OCI-LY1 (cell line): ENCODE measurements at regions not wholly inside any gene's neighbourhood (a gene's known extent, or its start where the extent isn't known, plus 50 kb on each side); places are given as distances from the start of the nearest gene placed in this dataset.

Experiments
- EZH2 ChIP-seq: fragments of 200-600 bp; sonication (generic), shearing (Covaris generic); IDR thresholded peaks from 2 replicates; pipeline ENCODE4 v1.8.0; 2017; ENCODE audit warnings: borderline replicate concordance, mixed run types, mild to moderate bottlenecking, antibody characterized with exemption, low read length, moderate library complexity, mixed read lengths
- TF ChIP-seq, protein P1 (sequence below): fragments of 200-600 bp; sonication (generic), shearing (Covaris generic); IDR thresholded peaks from 2 replicates; pipeline ENCODE4 v1.5.1; 2017; ENCODE audit warnings: mild to moderate bottlenecking, antibody characterized with exemption, low read length, moderate library complexity, mixed read lengths

DNA sequence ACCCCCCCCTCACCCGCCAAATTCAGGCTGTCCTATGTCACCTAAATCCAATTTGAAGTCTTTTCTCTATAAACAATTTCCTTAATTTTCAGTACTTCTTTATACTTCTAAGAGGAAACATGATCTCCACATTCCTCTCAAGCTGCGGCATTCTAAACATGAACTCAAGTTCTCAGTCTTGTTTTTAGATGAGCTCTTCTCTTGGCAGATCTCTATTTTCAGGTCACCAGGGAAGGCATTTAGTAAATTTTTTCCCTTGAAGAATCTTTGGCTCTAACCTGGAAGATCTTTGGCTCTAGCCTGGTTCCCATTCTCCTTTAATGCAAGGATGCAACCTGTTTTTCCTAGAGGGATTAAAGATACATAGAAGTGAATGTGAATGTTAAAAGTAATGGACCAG, 193.4 kb downstream of the ATG4C start:
- TF ChIP-seq, protein P1, sequence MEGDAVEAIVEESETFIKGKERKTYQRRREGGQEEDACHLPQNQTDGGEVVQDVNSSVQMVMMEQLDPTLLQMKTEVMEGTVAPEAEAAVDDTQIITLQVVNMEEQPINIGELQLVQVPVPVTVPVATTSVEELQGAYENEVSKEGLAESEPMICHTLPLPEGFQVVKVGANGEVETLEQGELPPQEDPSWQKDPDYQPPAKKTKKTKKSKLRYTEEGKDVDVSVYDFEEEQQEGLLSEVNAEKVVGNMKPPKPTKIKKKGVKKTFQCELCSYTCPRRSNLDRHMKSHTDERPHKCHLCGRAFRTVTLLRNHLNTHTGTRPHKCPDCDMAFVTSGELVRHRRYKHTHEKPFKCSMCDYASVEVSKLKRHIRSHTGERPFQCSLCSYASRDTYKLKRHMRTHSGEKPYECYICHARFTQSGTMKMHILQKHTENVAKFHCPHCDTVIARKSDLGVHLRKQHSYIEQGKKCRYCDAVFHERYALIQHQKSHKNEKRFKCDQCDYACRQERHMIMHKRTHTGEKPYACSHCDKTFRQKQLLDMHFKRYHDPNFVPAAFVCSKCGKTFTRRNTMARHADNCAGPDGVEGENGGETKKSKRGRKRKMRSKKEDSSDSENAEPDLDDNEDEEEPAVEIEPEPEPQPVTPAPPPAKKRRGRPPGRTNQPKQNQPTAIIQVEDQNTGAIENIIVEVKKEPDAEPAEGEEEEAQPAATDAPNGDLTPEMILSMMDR = no peak
- TF ChIP-seq EZH2 = no peak
